Sigmoid colon (tissue), 4 donors: ENCODE measurements at regions not wholly inside any gene's neighbourhood (a gene's known extent, or its start where the extent isn't known, plus 50 kb on each side); places are given as distances from the start of the nearest gene placed in this dataset.

Source experiments
- EP300 ChIP-seq, 4 donors: sonication (generic); formaldehyde crosslinking; IDR thresholded peaks; one replicate each; pipeline ENCODE4 v1.6.1; 2017; ENCODE audit warnings: antibody characterized with exemption in 4 of 4
- POLR2A ChIP-seq, 2 donors: fragments of 450-650 bp; IDR thresholded peaks; one replicate each; pipeline ENCODE4 v1.6.1; 2016; ENCODE audit warnings: antibody characterized with exemption in 2 of 2, mild to moderate bottlenecking in 2 of 2, moderate library complexity in 2 of 2

DNA sequence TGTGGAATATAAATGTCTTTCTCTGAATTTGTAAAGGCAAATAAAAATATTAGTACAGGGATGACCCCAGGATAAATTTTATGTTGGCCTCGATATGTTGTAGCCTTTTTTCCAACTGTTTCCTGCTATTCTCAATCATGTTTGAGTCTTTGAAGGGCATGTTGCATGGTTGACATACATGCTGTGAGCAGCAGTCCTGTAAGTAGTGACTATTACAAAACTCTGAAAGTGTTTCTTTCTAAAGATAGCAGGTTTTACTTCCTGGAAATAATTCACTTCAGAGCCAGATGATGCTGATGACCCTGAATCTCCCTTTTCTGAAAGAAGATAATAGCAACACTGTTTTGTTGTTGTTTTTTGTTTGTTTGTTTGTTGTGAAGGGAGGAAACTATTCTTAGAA, 393.0 kb upstream of the GNPDA2 start:
- TF ChIP-seq POLR2A (IDR thresholded peaks at IDR 0.05) (no peak), EP300 (IDR thresholded peaks at IDR 0.05) (no peak)
